ENCODE measurements at regions not wholly inside any gene's neighbourhood (a gene's known extent, or its start where the extent isn't known, plus 50 kb on each side); places are given as distances from the start of the nearest gene placed in this dataset.

DNA sequence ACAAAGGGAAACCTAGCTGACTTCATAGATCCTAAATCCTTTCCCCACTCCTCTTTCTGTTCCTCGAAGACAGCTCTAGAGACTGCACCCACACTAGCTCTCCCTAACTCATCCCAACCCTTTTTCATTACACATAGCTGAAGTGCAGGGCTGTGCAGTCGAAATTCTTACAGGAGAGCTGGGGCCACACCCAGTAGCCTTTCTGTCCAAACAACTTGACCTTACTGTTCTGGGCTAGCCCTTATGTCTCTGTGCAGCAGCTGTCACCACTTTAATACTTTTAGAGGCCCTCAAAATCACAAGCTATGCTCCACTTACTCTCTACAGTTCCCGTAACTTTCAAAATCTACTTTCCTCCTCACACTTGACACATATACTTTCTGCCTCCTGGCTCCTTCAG is 666.1 kb upstream of the PKDCC start:
- FAIRE-seq (no peak), DNase-seq (ENCODE audit: low spot score) (no peak)

- no peak for FAIRE-seq
- DNase-seq (ENCODE audit: low spot score): no peak
These were observed 660.3 kb upstream of the PKDCC start for GRCh38 chr2:41387519-41387918.

DNA sequence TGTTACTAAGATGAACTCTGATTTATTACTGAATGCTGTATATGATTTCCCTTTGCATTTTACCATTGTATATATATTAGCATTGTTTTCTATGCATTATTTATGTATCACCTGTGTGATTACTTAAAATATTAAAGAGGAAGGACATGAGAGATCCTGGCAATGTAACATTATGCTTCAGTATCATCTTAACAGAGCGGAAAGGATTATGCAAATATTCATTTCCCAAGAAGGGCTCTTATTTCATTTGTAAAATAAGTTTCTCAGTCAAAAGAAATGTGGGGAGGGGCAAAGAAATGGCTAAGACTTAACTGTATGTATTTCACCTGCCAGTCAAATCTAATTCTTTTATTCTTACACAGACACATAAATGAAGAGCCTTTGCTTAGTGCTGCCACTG is 654.2 kb upstream of the PKDCC start:
- no peak for FAIRE-seq
- DNase-seq (ENCODE audit: low spot score): no peak

DNA sequence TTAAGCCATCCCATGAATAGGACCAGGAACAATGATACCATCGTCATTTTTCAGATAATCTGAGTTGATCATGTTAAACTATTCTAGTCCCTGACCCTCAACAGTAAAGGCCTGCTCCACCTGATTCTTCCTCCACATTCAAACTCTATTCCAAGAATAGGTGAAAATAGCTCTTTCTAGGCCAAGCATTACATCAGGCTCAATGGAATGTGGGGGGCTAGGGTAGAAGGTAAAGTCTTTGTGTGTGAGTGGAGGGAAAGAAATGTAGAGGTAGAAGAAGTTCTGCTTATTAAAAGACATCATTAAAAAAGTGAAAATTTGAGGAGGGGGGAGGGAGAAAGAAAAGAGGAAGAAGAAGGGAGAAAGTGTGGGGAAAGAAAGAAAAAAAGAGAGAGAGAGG is 653.3 kb upstream of the PKDCC start:
- DNase-seq (ENCODE audit: low spot score): no peak
- FAIRE-seq: no peak

GRCh38 chr2:41395692-41396091 is 652.1 kb upstream of the PKDCC start:
- DNase-seq (ENCODE audit: low spot score) (no peak), FAIRE-seq (no peak)

- no peak for FAIRE-seq
These were observed 648.3 kb upstream of the PKDCC start for GRCh38 chr2:41399437-41400087.

GRCh38 chr2:41400088-41400665 is 647.6 kb upstream of the PKDCC start:
- FAIRE-seq (no peak), DNase-seq (ENCODE audit: low spot score) (no peak)

More at GRCh38 chr2:41399437-41400087, 648.3 kb upstream of the PKDCC start:
- no peak for DNase-seq (ENCODE audit: low spot score)

DNA sequence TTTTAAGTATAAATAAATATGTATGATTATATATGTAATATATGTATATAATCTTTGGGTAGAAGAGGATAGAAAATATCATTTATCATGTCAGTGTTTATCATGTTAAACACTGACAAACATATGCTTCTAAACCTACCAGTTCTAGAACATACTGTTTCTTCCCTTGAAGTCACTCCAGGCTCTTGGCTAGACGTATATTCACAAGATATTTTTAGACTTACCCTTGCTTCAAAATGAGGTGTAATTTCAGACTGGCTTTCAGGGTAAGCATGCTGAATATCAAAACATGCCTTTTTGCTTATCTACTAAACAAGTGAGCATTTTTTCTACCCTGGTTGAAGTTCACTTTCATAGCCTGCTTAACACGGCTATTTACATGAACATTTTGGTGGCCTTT is 642.4 kb upstream of the PKDCC start:
- FAIRE-seq (no peak), DNase-seq (ENCODE audit: low spot score) (no peak)

GRCh38 chr2:41409328-41409727 is 638.5 kb upstream of the PKDCC start:
- DNase-seq (ENCODE audit: low spot score): no peak
- no peak for FAIRE-seq

GRCh38 chr2:41410011-41410410 is 637.8 kb upstream of the PKDCC start:
- no peak for FAIRE-seq
- no peak for DNase-seq (ENCODE audit: low spot score)

DNA sequence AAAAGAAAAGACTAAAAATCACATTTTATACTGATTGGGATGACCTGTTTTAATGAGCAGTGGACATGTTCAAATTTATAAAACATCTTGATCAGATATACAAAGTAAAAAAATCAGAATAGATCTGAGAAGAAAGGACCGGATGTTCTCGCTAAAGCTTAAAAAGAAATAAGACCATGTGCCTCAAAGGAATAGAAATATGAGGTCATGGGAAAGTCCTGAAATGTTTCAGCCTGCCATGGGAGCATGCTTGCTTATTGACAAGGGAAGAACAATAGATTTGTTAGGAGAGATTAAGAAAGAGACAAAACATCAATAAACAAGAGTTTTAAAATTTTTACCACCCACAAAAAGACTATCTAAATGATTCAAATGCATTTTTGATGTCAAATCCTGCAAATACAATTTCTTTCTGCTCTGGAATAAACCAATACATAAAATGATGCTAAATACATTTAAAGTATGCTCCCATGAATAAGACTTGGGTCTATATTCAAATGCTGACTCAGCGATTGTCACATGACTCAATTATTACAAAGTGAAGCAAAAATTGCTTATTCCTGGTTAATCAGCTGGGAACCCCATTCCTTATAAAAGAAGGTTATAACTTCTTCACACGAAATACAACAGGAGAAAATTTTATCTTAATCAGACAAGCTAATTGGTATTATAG is 633.9 kb upstream of the PKDCC start:
- DNase-seq (ENCODE audit: low spot score) (no peak), FAIRE-seq (no peak)

DNA sequence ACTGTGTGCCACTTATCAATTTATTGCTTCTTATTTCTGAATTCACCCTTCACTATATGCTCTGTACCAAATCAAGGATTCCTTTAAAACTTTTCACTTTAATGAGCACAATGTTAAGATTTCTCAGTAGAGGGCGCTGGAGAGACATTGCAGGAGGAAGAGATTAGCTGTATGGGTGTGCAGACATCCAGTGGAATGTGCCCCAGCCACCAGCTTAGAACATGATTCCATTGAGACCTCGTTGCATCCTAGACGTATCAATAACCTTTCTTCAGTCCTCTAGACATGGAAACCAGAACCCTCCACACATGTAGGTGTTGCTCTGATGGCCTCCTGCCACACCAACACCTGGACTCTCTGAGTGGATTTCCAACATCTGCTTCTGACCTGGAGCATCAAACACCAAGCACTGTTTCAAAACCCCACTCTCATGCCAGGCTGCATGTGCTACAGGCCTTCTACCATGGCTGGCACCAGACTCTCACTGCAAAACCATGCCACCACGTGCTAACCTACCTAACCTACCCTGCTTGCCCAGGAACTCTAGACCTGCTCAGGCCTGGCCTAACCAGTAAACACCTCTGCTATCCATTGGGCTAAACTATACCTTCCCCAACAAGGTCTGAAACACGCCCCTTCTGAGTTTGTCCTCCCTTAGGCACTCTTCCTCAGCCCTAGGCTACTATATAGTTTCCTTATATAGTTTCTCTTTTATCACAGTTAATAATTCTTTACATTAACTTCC is 633.2 kb upstream of the PKDCC start:
- FAIRE-seq (no peak), DNase-seq (ENCODE audit: low spot score) (peak; percentile 20)

DNA sequence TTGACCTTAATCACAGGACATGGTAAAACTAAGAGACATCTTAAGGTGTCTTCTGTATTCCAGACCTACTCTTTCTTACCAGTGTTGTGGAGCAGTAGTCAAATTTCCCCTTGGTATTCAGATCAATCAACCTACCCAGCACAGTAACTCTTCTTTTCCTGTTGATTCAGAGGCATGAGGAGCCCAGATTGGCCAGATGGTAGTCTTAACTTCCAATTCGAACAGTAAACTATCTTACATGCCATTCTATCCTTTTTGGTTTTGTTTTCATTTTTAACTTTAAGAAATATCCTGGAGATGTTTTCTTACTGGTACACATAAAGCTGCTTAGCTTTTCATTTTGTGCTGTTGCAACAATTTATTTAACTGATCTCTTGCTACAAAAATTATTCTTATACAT is 630.3 kb upstream of the PKDCC start:
- FAIRE-seq (no peak), DNase-seq (ENCODE audit: low spot score) (no peak)

DNA sequence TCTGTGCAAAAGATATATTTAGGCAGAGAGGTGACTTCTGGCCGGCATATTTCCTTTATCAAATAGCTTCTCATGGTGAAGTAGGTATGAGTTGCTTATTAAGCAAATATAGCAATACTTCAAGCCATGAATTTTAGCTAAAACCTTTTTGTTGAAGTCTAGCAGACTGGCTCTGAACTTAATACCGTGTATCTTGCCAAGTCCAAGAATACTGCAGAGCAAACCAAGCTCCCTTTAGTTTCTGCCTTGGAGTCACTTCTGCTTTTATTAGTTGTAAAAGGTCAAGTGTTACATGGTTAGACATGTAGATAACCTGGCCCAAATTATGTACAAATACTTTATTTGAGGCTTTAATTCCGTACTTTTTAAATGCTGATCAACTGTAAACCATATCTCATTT is 627.6 kb upstream of the PKDCC start:
- FAIRE-seq: no peak
- no peak for DNase-seq (ENCODE audit: low spot score)

DNA sequence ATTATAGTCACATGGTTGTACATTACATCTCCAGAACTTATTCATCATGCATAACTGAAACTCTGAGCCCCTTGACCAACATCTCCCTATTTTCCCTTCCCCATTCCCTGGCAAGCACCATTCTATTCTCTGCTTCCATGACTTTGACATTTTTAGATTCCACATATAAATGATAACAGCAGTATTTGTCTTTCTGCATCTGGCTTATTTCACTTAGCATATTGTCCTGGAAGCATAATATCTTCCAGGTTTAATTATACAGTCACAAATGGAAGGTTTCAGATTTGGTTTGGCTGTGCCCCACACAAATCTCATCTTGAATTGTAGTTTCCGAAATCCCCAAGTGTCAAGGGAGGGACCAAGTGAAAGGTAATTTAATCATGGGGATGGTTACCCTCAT is 626.9 kb upstream of the PKDCC start:
- FAIRE-seq (no peak), DNase-seq (ENCODE audit: low spot score) (no peak)

DNA sequence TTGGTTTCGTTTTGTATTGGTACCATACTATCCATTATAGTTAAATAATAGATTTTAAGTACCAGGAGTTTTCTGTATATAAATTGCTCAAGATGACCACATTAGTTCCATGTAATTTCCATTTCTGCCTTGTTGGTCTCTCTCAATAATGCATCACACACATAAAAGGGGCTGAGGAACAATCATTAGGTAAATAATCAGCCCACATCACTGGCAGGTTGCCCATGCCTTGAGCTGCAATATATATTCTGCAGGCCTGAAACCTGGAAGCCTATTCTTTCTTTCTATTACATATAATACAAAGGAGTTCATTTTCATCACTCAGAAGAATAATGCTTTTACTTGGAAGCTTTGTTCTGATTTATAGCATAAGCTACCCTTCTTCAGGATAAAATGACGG is 616.1 kb upstream of the PKDCC start:
- FAIRE-seq (no peak), DNase-seq (ENCODE audit: low spot score) (no peak)

DNA sequence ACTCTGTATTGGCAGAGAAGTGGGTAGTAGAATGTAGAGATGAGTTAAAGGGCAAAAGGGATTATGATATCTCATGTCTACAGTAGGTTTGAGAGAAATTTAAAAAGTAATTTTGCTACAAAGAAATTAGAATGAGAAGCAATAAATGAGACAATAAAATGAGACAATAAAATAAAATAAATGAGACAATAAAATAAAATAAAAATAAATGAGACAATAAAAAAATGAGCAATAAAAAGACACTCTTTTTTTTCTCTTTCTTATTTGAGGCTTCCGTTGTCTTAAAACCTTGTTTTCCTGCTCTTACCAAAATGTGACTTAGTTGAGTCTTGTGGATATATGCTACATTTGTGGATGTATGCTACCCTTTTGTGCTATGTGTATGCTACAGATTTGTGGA is 615.4 kb upstream of the PKDCC start:
- FAIRE-seq (no peak), DNase-seq (ENCODE audit: low spot score) (no peak)

DNA sequence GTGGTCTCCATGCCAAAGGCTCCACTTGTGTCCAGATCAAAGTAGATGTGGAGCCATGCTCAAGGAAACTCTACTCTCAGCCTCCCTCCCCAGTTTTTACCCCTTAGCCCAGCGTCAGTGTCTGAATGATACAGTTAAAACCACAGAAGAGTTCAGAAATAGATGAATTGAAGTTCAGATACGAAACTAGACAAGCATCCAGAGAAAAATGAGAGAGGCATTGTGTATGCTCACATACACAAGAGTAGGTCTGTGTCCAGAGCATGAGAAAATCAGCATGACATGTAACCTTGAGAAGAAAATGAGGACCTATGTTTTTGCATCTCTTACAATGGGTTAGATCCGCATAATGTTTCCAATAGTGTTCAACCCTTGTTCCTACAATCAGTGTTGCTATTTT is 612.8 kb upstream of the PKDCC start:
- no peak for DNase-seq (ENCODE audit: low spot score)
- no peak for FAIRE-seq

DNA sequence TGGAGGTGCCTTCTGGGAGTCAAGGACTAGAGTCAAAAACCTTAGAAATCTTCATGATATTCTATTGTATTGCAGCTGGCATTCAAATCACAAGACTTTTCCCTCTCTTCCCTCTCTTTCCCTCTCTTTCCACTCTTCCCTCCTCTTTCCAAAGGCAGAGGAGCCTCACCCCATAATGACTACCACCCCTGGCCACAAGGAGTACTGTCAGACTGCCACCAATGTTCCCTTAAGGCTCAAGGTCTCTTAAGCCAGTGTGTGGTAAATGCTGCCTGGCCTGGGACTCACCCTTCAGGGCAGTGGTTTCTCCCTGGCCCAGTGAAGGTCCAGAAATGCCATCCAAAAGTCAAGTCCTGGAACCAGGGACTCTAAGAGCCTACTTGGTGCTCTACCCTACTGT is 605.9 kb upstream of the PKDCC start:
- no peak for FAIRE-seq
- no peak for DNase-seq (ENCODE audit: low spot score)

GRCh38 chr2:41445865-41446264 is 602.0 kb upstream of the PKDCC start:
- no peak for DNase-seq (ENCODE audit: low spot score)
- no peak for FAIRE-seq

GRCh38 chr2:41446266-41446665 is 601.6 kb upstream of the PKDCC start:
- FAIRE-seq (no peak), DNase-seq (ENCODE audit: low spot score) (no peak)

GRCh38 chr2:41448221-41448620 is 599.6 kb upstream of the PKDCC start:
- DNase-seq (ENCODE audit: low spot score) (no peak), FAIRE-seq (no peak)
